AML-193 (cell line): ENCODE measurements at regions not wholly inside any gene's neighbourhood (a gene's known extent, or its start where the extent isn't known, plus 50 kb on each side); places are given as distances from the start of the nearest gene placed in this dataset.

ENCODE experiments used
- DNase-seq, 2 experiments: peaks; one replicate each; lab custom pipeline; 2025; lab: John Stamatoyannopoulos, UW

DNA sequence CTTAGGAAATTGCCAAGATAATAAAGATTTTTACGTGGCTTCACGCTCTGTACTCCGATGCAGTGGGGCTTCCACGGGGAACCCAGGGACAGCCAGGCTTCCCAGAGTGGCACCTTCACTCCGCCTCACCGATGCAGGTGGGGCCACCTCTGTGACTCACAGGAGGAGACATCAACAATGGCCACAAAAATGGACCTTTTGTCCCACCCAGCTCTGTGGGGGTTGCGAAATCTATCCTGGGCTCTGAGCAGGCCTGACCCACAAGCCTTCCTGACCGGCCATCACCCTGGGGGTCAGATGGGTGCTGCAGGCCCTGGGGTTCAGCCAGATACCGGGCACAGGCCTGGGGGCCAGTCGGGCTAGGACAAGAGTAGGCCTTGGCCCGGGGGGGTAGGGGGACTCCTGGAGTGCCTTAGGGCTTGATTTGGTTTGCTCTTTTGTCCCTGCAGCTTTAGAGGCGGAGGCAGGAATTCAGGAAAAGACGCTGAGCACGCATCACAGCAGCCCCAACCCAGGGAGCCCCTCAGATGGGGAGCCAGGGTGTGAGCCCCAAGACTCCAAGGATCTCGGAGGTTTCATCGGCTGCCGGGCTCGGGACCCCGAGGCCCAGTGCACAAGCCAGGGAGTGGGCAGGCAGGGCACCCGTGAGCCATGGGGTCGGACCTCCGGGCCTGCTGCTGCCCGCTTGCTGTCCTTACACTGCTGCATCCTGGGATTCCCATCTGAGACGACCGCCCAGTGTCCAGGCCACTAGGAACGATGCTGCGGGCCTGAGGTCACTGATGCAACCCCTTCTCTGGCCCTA lies 136.5 kb upstream of the NKX1-1 start:
- DNase-seq = no peak

DNA sequence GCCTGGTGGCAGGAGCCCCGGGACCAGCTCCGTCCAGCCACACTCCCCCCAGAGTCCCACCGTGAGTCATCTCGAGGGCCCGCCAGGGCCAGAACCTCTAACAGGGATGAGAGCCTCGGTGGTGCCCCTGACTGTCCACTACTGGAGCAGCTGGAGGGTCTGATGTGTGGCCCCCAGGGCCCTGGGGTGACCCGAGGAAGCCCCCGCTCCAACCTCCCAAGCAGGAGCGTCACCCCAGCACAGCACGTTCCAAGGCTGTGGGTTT lies 135.9 kb upstream of the NKX1-1 start:
- no peak for DNase-seq

DNA sequence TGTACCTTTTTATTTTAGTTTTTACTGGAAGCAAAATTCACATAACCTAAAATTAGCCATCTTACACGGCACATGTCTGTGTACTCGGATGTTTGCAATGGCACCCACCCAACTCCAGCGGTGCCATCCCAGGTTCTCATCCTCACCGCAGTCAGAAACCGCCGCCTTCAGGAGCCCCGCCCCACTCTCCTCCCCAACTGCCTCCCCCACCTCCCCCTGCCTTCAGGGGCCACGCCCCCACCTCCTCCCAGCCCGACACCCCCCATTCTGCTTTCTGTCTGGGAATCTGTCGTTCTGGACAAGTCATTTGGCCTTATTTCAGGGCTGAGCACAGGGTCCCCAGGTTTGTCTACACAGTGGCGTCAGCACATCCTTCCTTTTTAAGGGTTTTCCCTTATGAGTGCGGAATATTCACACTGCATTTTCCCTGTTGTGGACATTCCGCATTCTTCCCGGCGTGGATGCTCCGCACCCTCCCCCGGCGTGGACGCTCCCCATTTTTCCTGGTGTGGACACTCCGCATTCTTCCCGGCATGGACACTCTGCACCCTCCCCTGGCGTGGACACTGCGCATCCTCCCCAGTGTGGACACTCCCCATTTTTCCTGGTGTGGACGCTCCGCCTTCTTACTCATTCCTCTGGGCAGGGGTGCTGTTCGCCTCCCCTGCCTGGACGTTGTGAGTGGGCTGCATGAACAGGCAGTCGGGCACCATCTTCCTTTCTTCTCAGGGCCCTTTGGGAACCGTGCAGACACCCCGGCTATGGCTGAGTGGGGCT lies 135.4 kb upstream of the NKX1-1 start:
- DNase-seq = no peak

DNA sequence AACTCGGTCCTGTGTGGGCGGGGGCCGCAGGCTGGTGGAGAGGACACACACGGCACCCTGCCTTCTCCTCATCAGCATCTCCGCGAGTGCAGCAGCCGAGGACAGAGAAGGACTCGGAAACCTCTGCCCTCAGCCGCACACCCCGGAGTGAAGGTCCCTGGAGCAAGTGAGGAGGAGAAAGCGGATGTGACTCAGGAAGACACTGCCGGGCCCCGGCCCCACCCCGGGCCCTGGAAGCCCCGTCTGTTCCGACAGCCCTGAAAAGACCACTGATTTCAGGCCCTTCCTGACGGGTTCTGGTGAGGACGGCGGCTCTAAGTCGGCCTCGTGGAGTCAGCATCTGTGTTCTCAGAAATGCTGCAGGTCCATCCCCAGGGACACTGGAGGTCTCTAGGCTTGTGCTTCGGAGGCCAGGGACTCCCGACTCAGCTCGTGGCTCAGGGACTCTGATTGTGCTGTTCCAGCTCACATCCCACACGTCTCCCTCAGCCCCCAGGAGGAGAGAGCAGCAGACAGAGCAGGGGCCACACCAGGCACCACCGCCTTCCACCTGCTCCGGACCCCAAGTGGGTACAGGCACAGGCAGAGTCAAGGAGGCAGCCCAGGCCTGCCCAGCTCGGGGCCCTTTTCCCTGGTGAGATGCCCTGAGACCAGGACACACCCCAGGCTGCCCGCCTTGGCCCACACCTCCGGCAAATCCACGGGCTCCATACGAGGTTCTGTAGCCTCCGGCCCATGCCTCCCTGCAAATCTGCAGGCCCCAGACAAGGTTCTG lies 134.5 kb upstream of the NKX1-1 start:
- no peak for DNase-seq

DNA sequence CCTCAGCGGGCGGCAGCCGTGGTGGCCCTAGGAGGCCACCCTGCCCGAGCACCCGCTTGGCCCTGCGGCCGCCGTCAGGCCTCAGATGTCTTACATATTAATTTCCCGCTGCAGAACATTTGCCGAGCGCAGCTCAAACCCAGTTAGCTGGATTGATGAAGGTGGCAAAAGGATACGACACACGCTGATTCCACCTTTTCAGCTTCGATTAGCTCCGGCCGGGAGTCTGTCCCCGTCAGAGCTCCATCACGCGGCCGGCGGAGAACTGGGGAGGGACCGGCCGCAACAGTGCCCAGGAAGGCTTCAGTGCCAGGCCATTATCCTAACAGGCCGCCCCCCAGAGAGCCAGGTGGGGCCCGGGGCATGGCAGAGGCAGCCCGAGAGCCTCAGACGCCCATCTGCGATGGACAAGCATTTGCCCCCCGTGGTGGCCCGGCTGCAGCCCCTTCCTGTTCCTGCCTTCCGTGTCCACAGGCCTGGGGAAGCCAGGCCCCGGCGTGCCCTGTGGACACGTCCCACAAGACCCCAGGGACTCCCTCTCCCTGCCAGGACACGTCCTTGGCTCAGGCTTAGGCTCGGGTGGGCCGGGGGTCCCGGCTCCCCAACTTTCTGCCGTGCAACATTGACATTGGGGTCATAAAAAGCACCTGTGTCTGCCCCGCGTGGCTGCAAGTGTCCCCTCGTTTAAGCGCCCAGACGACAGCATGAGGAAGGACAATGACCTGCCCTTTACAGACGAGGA lies 133.8 kb upstream of the NKX1-1 start:
- no peak for DNase-seq

DNA sequence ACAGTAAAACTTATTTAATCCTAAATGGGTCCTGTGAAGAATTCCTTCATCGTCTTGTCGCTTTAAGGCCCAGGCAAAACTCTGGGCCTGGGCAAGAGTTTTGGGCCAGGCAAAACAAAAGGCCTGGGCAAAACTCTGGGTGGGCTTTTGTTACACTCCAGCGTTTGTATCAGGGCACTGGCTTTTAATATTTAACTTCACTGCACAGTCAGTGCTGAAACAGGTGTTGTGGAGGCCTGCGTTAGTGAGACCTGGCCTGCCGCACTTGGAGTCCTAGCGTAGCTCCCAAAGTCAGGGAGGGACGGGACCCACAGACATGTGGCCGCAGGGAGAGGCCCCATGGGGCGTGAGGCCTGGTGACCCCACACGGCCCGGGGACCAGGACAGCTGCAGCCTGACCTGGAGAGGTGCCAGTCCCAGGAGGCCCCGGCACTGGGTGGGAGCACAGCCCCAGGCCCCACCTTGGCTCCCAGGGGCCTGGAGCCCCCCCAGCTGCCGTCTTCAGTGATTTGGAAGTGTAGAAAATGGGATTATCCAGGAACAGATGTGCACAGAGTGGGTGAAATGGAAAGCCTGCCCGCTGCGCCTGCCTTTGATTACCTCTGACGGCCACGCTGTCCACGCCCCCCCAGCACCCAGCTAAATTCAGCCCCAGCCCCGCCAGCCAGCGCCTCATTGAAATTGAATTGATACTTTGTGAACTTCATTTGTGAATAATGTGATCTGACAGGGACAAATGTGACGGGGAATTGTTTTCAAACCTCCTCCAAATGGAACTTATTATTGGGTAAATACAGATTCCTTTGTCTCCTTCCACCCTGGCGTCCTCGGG lies 132.9 kb upstream of the NKX1-1 start:
- DNase-seq = no peak

DNA sequence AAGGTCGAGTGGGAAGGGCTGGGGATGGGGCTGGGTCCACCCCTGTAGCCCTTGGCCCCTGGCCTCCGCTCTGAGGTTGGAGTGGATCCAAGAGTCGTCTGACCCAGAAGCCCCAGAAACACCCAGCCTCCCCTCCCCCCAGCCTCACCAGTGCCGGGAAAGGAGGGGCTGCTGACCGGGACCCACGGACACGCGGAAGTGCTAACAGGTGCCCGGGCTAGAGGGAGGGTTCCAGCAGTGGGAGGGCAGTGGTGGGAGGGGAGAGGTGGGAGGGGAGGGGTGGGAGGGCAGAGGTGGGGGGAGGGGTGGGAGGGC lies 131.8 kb upstream of the NKX1-1 start:
- no peak for DNase-seq

DNA sequence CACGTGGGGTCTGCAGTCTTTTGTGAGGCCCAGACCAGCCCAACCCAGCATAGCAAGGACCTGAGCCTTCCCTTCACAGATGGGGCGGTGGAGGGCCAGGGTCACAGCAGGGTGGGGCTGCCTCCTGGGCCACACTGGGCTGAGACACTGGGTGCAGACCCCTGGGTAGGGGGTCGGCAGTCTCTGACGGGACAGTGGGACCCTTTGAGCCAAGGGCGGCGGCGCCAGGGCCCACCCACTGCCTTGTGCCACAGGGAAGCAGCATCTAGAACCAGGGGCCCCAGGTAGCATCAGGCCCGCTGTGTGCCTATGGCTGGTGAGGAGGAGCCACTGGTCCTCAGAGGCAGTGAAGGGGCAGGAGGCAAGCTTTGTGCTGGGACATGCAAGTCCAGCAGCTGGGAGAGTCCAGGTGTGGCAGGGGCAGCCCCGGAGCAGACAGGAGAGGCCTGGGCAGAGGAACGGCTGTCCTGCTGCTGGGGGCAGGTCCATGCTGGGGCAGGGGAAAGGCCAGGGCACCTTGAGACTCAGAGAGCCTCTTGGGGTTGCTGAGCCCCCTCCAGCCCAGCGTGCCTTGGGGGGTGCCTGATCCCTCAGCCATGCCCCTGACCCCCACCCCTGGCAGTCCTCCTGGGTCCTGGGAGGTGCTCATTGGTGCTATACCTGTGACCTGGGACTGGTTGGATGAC lies 131.3 kb upstream of the NKX1-1 start:
- DNase-seq = no peak

DNA sequence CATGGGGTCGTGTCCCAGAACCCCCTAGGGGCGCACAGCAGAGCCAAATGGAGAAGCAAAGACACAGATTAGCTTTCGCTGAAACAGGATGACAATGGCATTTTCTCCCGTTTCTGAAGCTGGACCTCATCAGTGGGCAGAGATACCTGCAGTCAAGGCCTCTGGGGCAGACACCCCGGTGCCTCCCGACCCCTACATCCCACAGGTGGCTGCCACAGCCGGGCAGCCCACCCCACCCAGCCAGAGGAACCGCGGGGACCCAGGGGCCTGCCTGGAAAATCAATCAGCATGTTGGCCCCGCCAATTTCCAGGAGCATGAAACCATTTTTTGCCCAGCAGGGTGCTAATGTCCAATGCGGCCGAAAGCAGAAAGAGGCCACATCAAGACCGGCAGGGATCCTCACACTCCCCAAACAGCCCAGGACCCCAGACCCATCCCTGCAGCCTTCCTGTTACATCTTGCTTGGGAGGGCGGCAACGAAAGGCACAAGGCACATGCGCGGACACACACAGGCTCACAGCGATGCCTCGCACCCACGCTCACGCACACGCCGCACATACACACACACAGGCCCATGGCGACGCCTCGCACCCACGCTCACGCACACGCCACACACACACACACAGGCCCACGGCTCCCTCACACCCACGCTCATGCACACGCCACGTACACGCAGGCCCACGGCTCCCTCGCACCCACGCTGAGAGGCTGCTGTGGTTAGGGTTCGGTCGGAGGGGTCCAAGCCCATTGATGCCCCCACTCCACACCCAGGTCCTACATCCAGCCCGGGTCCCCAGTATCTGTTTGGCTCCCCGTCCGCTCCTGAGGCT lies 130.6 kb upstream of the NKX1-1 start:
- DNase-seq = no peak

DNA sequence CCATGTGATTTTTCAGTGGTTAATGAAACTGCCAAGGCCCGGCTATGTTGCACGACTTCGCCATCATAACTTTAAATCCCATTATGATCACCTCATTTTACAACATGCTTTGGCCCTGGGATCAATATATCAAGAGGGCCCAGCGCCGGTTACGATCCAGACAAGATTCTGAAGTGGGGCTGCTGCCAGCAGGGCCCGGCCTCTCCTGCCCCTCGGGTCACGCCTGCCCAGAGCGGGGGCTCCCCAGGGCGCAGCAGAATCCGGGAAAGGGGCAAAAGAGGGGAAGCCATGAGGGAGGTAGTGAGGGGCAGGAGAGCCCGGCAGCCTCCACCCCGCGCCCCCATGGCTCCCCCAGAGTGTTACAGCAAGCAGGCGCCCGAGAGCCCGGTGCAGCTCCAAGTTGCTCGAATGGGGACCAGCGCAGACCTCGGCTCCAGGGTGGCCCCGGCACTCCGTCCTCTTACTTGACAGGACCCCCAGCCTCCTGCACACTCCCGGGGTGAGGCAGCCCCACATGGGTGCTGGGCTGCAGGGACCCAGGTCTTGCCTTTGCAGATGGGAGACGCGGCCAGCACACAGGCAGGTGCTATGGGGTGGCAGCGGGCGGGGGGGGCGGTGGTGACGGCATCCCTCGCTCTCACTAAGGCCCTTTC lies 129.8 kb upstream of the NKX1-1 start:
- DNase-seq = no peak

DNA sequence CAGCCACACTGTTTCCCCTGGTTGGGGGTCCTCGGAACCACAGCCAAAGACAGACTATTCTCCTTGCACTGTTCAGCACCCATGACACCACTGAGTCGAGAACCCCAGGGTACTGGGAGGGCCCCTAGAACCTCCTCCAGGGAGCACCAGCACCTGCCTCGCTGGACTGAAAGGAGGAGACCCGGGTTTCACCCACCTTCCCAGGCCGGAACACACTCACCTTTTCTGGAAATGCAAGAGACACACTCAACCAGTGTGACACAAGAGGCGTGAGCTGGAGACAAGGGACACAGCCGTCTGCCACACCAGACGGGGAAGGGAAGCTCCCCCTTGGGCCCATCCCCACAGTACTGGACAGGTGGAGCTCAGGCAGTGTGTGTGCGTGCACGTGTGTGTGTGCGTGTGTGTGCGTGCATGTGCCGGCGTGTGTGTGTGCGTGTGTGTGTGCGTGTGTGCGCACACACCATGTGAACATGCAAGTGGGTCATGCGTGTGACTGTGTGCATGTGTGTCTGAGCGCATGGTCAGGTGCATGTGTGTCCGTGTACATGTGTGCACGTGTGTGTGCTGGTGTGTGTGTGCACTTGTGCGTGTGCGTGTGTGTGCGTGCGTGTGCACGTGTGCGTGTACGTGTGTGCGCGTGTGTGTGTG lies 128.8 kb upstream of the NKX1-1 start:
- DNase-seq = no peak

DNA sequence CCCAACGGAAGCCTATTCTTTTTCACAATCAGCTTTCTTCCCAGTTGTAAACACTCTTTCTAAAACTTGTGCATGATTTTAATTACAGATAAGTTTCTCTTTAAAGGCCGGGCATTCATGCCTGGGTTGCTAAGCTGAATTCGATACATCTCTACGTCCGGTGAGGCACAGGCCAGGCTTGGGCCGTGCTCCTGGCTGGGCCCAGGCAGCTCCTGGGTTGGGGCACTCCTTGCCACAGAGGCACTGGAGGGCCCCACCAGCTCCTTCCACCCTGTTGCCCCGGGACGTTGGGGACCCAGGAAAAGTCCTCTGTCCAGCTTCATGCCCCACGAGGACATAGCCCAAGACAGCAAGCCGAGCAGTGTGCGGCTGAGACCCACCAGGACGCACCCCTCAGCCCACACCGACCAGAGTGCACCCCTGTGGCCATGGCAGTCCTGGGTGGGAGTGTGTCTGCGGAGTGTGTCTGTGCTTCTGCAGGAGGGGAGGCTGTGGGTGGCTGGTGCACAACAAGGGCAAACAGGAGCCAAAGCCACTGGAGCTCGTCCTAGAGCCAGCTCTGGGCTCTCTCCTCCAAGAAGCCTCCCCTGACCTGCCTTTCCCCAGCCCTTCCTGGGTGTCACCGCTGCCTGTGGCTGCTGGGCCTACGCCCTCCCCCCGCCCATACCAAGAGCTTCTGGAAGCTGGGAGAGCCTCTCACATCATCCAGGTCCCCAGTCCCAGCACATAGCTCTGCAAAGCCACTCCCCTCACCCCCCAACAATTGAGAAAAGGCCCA lies 128.0 kb upstream of the NKX1-1 start:
- no peak for DNase-seq

DNA sequence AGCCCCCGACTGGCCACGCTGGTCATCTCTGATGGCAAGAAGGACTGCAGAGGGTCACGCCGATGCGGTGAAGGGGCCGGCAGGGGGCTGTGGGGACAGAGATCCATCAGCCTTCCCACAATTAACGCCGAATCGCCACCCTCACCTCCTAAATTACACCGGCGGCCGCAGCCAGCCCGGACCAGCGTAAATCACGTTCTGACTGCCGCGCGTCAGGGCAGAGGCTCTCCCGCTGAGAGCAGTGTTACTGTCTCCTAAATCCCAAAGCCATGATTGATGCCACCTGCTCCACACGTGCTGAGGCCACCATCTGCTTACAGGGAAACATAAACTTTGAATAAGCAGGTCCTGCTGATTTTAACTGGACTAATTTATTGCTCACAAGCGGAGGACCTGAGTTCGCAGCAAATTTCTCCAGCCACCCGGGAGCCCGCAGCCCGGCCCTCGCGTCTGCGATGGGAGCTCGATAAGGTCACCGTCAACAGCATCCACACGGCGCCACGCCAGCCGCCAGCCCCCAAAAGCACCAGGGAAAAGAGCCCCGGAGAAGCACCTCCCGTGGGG lies 127.3 kb upstream of the NKX1-1 start:
- DNase-seq = no peak

DNA sequence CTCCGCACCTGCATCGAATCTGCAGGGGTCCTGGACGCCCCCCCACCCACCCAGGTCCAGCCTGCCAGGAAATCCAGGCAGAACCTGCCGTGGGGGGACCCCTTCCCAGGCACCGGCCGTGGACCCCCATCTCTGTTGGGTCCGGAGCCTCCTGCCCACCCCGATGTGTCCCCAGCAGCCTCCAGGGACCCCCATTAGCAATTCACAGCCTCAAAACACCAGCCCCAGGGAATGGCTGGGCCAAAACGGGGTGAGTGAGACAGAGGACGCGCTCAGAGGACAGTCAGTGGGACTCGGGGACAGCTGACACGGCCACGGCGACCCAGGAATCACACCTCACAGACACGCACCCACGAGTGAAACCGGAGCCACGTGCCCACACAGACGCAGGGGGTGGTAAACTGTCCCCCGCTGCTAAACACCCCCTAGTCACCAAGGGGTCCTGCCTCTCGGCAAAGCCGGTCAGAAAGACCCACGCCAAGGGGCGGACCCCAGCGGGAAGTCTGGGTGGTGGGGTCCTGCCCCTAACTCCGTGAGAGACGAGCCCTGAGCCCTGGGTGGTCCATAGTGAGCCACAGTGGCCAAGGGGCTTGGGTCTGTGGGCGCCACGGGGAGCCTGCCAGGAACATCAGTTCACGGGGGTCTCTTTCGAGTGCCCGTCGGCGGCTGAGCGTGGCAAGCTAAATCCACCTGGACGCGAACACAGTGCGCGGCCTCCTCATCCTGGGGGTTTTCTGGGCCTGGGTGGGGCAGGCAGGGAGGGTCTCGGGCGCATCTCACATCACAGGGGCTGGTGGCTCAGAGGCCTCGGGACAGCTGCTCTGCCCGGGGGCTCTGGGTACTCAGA lies 126.5 kb upstream of the NKX1-1 start:
- DNase-seq = no peak

DNA sequence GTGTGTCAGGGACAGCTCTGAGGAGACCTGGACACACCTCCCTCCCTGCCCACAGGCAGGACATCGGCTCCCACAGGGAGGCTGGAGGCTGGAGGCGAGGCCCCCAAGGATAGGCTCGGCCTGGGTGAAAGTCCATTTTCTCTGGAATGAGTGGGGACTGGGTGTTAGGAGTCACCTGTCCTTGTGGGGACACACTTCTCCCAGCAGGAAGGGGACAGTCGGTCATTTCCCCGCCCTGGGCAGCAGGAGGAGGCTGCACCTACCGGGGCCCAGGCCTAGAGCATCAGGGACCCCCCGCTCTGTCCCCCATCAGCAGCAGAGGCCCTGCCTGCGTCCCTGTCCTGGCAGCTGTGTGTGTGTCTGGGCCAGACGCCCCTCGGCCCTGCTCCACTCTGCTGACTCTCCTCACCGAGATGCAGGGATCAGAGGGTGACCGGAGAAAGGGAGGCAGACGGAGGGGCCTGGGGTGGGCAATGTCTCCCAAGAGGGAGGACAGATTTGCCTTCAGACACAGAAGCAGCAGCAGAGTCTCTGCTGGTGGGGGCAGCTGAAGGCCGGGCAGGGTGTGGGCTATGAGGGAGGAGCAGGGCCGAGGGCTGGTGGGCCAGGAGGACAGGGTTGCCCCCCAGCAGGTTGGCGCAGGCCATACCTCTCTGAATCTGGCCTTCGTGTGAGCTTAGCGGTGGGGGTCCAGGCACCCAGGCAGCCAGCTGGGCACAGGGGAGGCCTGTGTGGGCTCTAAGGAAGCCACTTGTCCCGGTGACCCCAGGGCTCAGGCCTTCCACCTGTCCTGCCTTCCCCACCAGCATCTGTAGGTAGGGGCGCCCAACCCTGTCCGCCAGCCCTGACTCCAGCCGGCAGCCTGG lies 125.7 kb upstream of the NKX1-1 start:
- DNase-seq = no peak

DNA sequence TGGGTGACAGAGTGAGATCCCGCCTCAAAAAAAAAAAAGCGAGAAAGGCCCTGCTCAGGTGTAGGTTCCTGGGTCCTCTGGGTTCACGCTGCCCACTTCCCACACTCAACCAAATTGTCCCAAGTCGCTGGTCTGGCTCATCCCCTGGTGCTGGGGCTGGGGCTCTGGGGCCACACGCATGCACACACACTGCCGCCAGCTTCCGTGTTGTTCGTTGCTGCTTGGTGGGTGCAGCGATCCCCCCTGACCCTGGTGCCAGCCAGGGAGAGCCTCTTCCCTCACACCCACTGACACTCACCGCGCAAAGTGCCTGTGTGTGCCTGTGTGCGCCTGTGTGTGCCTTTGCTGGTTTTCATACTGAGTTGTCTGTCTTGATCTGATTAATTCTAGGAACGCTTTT lies 124.1 kb upstream of the NKX1-1 start:
- DNase-seq = no peak
